Neuron (in vitro differentiated cells): ENCODE measurements at regions not wholly inside any gene's neighbourhood (a gene's known extent, or its start where the extent isn't known, plus 50 kb on each side); places are given as distances from the start of the nearest gene placed in this dataset.
"Not testable (repeated sequence)": the region's sequence is repeated elsewhere in the genome, so short reads cannot be mapped to it uniquely, and the experiment has no call there.

ENCODE experiments used
- H2AFZ ChIP-seq: one replicate; pipeline ENCODE4 v1.6.1; 2013; ENCODE audit warnings: low read depth, mild to moderate bottlenecking, inconsistent platforms, low read length, moderate library complexity
- H3K27me3 ChIP-seq: one replicate; pipeline ENCODE4 v1.6.1; 2013; ENCODE audit warnings: low read length; ENCODE audit not compliant: insufficient read depth
- H3K36me3 ChIP-seq: one replicate; pipeline ENCODE4 v1.6.1; 2013; ENCODE audit warnings: low read length; ENCODE audit not compliant: insufficient read depth
- H3K4me1 ChIP-seq: one replicate; pipeline ENCODE4 v1.6.1; 2013; ENCODE audit warnings: low read length; ENCODE audit not compliant: insufficient read depth
- H3K4me3 ChIP-seq: 2 replicates; pipeline ENCODE4 v1.5.1; 2013; ENCODE audit warnings: mild to moderate bottlenecking, low read length, moderate library complexity
- H3K9me3 ChIP-seq: one replicate; pipeline ENCODE4 v1.6.1; 2013; ENCODE audit warnings: low read length

GRCh38 chr6:120493505-120493904 lies 840.8 kb downstream of the TBC1D32 start:
- Histone ChIP-seq H3K4me3 (no peak overlapping the region), H2AFZ (no peak overlapping the region), H3K4me1 (no peaks in the 10 kb centered on the region), H3K36me3 (no peaks in the 10 kb centered on the region), H3K9me3 (no peaks in the 10 kb centered on the region), H3K27me3 (no peaks in the 10 kb centered on the region)

GRCh38 chr6:120489941-120490340 lies 844.3 kb downstream of the TBC1D32 start:
- H3K27me3 ChIP-seq = no peaks in the 10 kb centered on the region

GRCh38 chr6:120484146-120484545 lies 850.1 kb downstream of the TBC1D32 start:
- H3K4me1 ChIP-seq = no peaks in the 10 kb centered on the region
- no peaks in the 10 kb centered on the region for H3K27me3 ChIP-seq
- no peak overlapping the region for H3K4me3 ChIP-seq
- H3K36me3 ChIP-seq = no peaks in the 10 kb centered on the region
- no peaks in the 10 kb centered on the region for H3K9me3 ChIP-seq
- H2AFZ ChIP-seq = no peak overlapping the region

More at GRCh38 chr6:120489941-120490340, 844.3 kb downstream of the TBC1D32 start:
- Histone ChIP-seq H3K36me3 (no peaks in the 10 kb centered on the region), H3K4me3 (no peak overlapping the region), H3K9me3 (no peaks in the 10 kb centered on the region), H2AFZ (no peak overlapping the region), H3K4me1 (no peaks in the 10 kb centered on the region)

- Histone ChIP-seq H3K9me3 (no peaks in the 10 kb centered on the region), H3K27me3 (no peaks in the 10 kb centered on the region), H3K4me1 (no peaks in the 10 kb centered on the region), H3K4me3 (no peak overlapping the region), H3K36me3 (no peaks in the 10 kb centered on the region), H2AFZ (no peak overlapping the region)
Measured at GRCh38 chr6:120478650-120479049, 855.6 kb downstream of the TBC1D32 start.

- H2AFZ ChIP-seq = no peak overlapping the region
- no peaks in the 10 kb centered on the region for H3K4me1 ChIP-seq
- no peaks in the 10 kb centered on the region for H3K27me3 ChIP-seq
- no peak overlapping the region for H3K4me3 ChIP-seq
- H3K9me3 ChIP-seq = no peaks in the 10 kb centered on the region
- no peaks in the 10 kb centered on the region for H3K36me3 ChIP-seq
Measured at GRCh38 chr6:120473804-120474203, 860.5 kb downstream of the TBC1D32 start.

GRCh38 chr6:120468486-120468885 lies 865.8 kb downstream of the TBC1D32 start:
- H3K4me3 ChIP-seq = no peak overlapping the region

GRCh38 chr6:120451508-120451907 lies 882.8 kb downstream of the TBC1D32 start:
- no peaks in the 10 kb centered on the region for H3K9me3 ChIP-seq
- H2AFZ ChIP-seq = no peak overlapping the region
- no peak overlapping the region for H3K4me3 ChIP-seq

More at GRCh38 chr6:120468486-120468885, 865.8 kb downstream of the TBC1D32 start:
- H3K4me1 ChIP-seq = no peaks in the 10 kb centered on the region
- no peaks in the 10 kb centered on the region for H3K9me3 ChIP-seq
- no peaks in the 10 kb centered on the region for H3K36me3 ChIP-seq
- H2AFZ ChIP-seq = no peak overlapping the region
- H3K27me3 ChIP-seq = no peaks in the 10 kb centered on the region

GRCh38 chr6:120447605-120448004 lies 886.7 kb downstream of the TBC1D32 start:
- H2AFZ ChIP-seq = no peak overlapping the region
- H3K9me3 ChIP-seq = no peaks in the 10 kb centered on the region
- H3K36me3 ChIP-seq = no peaks in the 10 kb centered on the region
- H3K4me1 ChIP-seq = no peaks in the 10 kb centered on the region
- H3K27me3 ChIP-seq = no peaks in the 10 kb centered on the region
- H3K4me3 ChIP-seq = no peak overlapping the region

More at GRCh38 chr6:120451508-120451907, 882.8 kb downstream of the TBC1D32 start:
- H3K36me3 ChIP-seq = no peaks in the 10 kb centered on the region
- no peaks in the 10 kb centered on the region for H3K4me1 ChIP-seq
- no peaks in the 10 kb centered on the region for H3K27me3 ChIP-seq

GRCh38 chr6:120432840-120433239 lies 901.4 kb downstream of the TBC1D32 start:
- not testable (repeated sequence) for H3K27me3 ChIP-seq, H3K4me1 ChIP-seq, H2AFZ ChIP-seq, H3K4me3 ChIP-seq, H3K9me3 ChIP-seq, H3K36me3 ChIP-seq

- no peaks in the 10 kb centered on the region for H3K4me1 ChIP-seq
- no peaks in the 10 kb centered on the region for H3K36me3 ChIP-seq
- no peaks in the 10 kb centered on the region for H3K9me3 ChIP-seq
- no peak overlapping the region for H2AFZ ChIP-seq
- no peaks in the 10 kb centered on the region for H3K27me3 ChIP-seq
- no peak overlapping the region for H3K4me3 ChIP-seq
Measured at GRCh38 chr6:120431841-120432240, 902.4 kb downstream of the TBC1D32 start.

GRCh38 chr6:120411394-120411793 lies 922.9 kb downstream of the TBC1D32 start:
- Histone ChIP-seq H3K4me3 (no peak overlapping the region), H3K4me1 (no peaks in the 10 kb centered on the region), H3K36me3 (no peaks in the 10 kb centered on the region), H3K27me3 (no peaks in the 10 kb centered on the region), H2AFZ (no peak overlapping the region), H3K9me3 (no peaks in the 10 kb centered on the region)

- no peak overlapping the region for H2AFZ ChIP-seq
- H3K36me3 ChIP-seq = no peaks in the 10 kb centered on the region
- H3K9me3 ChIP-seq = no peaks in the 10 kb centered on the region
- no peak overlapping the region for H3K4me3 ChIP-seq
- no peaks in the 10 kb centered on the region for H3K27me3 ChIP-seq
- no peaks in the 10 kb centered on the region for H3K4me1 ChIP-seq
Measured at GRCh38 chr6:120410586-120410985, 923.7 kb downstream of the TBC1D32 start.

- Histone ChIP-seq H3K36me3 (no peaks in the 10 kb centered on the region), H3K4me3 (no peak overlapping the region), H3K27me3 (no peaks in the 10 kb centered on the region), H3K4me1 (no peaks in the 10 kb centered on the region), H2AFZ (no peak overlapping the region), H3K9me3 (no peaks in the 10 kb centered on the region)
Measured at GRCh38 chr6:120407696-120408095, 926.6 kb downstream of the TBC1D32 start.

GRCh38 chr6:120405947-120406346 lies 928.3 kb downstream of the TBC1D32 start:
- H3K9me3 ChIP-seq = no peaks in the 10 kb centered on the region
- no peaks in the 10 kb centered on the region for H3K27me3 ChIP-seq
- no peak overlapping the region for H2AFZ ChIP-seq
- H3K4me1 ChIP-seq = no peaks in the 10 kb centered on the region
- no peaks in the 10 kb centered on the region for H3K36me3 ChIP-seq
- H3K4me3 ChIP-seq = no peak overlapping the region
